CD4-positive, CD25-positive, alpha-beta regulatory T cell (primary cell): ENCODE measurements at regions not wholly inside any gene's neighbourhood (a gene's known extent, or its start where the extent isn't known, plus 50 kb on each side); places are given as distances from the start of the nearest gene placed in this dataset.

Experiments used
- ATAC-seq, 2 donors: fragments of 150-1000 bp; cut with Tn5 transposase; one replicate each; pipeline ENCODE4 v1.10.0; 2021; ENCODE audit warnings: low read depth in 2 of 2, moderate number of reproducible peaks in 2 of 2, moderate library complexity in 1 of 2
- DNase-seq, 3 donors: peaks; one replicate each; pipeline versions ENCODE4 v3.0.0 to v3.0.0-alpha.2; 2012 to 2022; ENCODE audit warnings: mixed read lengths in 1 of 3
- H3K27ac ChIP-seq: one replicate; pipeline ENCODE4 v1.7.0; 2013; ENCODE audit warnings: mild to moderate bottlenecking, low read length; ENCODE audit not compliant: insufficient read depth, poor library complexity, severe bottlenecking
- H3K27me3 ChIP-seq: one replicate; pipeline ENCODE4 v1.7.0; 2013; ENCODE audit warnings: low read length; ENCODE audit not compliant: control insufficient read depth, insufficient read depth
- H3K36me3 ChIP-seq: one replicate; pipeline ENCODE4 v1.7.0; 2013; ENCODE audit warnings: mild to moderate bottlenecking, low read length, moderate library complexity; ENCODE audit not compliant: control insufficient read depth, insufficient read depth
- H3K4me1 ChIP-seq: 2 replicates; pipeline ENCODE4 v1.7.0; 2013; ENCODE audit warnings: mild to moderate bottlenecking, low read length; ENCODE audit not compliant: insufficient read depth, control insufficient read depth, poor library complexity, severe bottlenecking
- H3K4me3 ChIP-seq: one replicate; pipeline ENCODE4 v1.7.0; 2013; ENCODE audit warnings: low read depth, mild to moderate bottlenecking, low read length, moderate library complexity
- H3K9me3 ChIP-seq, 2 experiments: 1 replicate in 1 of 2; 2 replicates in 1 of 2; pipeline ENCODE4 v1.7.0; 2013; ENCODE audit warnings: low read length in 2 of 2, mild to moderate bottlenecking in 1 of 2, moderate library complexity in 1 of 2; ENCODE audit not compliant: control insufficient read depth in 2 of 2
- H3K27ac Mint-ChIP-seq, 3 donors: one replicate each; pipeline ENCODE4 v1.8.0; 2020 to 2022; ENCODE audit warnings: mild to moderate bottlenecking in 3 of 3, mixed read lengths in 3 of 3, moderate library complexity in 2 of 3
- H3K27me3 Mint-ChIP-seq: one replicate; pipeline ENCODE4 v1.8.0; 2022; ENCODE audit warnings: mild to moderate bottlenecking, mixed read lengths
- H3K36me3 Mint-ChIP-seq: one replicate; pipeline ENCODE4 v1.8.0; 2020; ENCODE audit warnings: mixed read lengths
- H3K4me1 Mint-ChIP-seq, 4 donors: one replicate each; pipeline ENCODE4 v1.8.0; 2020 to 2022; ENCODE audit warnings: mixed read lengths in 4 of 4, mild to moderate bottlenecking in 1 of 4
- H3K4me3 Mint-ChIP-seq, 4 donors: one replicate each; pipeline ENCODE4 v1.8.0; 2020 to 2022; ENCODE audit warnings: mild to moderate bottlenecking in 4 of 4, mixed read lengths in 4 of 4, moderate library complexity in 3 of 4
- H3K9me3 Mint-ChIP-seq, 7 donors: one replicate each; pipeline ENCODE4 v1.8.0; 2020 to 2022; ENCODE audit warnings: mixed read lengths in 7 of 7, mild to moderate bottlenecking in 3 of 7, moderate library complexity in 2 of 7

DNA sequence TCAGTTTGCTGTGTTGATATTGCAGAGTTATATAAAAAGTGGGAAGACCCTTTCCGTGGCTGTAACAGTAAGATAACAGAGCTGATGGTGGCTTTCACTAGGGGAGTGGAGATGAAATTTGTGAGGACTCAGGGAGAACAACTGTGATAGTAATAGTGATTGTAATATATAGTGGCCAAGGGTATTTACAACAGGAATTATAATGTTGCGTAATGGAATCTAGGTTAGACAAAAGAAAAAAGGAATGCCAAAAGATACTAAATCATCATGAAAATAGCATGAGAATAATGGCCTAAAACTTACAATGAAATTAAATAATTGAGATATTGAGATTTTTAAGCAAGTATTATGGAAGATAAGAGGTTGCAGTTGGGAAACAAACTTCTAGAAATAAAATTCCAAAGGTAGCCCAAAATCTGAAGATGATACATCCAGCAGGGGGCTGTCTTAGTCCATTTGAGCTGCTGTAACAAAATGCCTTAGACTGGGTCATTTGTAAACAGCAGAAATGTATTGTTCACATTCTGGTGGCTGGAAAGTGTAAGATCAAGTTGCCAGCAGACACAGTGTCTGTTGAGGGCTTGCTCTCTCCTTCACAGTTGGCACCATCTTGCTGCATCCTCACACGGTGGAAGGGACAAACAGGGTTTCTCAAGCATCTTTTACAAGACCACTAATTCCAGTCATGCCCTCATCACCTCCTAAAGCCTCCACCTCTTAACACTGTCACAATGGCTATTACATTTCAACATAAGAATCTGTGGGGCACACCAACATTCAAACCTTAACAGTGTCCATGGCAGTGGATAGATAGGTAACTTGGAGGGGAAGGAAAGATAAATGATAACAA is 711.2 kb downstream of the MRPL39 start:
- Histone ChIP-seq H3K4me1 (no peaks in the 10 kb centered on the region), H3K36me3 (no peaks in the 10 kb centered on the region), H3K4me3 (no peak overlapping the region), H3K9me3 (no peaks in the 10 kb centered on the region), H3K27me3 (no peaks in the 10 kb centered on the region), H3K27ac (no peak overlapping the region)
- no peaks in the 10 kb centered on the region for H3K36me3 Mint-ChIP-seq
- H3K4me3 Mint-ChIP-seq, result no peak overlapping the region
- no peaks in the 10 kb centered on the region for H3K27me3 Mint-ChIP-seq
- DNase-seq (no peak), ATAC-seq (no peak)
- peaks cover 0 to 3% (median 0%) of the 10 kb centered on the region in 7 donors for H3K9me3 Mint-ChIP-seq
- no peak overlapping the region for H3K27ac Mint-ChIP-seq
- H3K4me1 Mint-ChIP-seq, result no peaks in the 10 kb centered on the region

DNA sequence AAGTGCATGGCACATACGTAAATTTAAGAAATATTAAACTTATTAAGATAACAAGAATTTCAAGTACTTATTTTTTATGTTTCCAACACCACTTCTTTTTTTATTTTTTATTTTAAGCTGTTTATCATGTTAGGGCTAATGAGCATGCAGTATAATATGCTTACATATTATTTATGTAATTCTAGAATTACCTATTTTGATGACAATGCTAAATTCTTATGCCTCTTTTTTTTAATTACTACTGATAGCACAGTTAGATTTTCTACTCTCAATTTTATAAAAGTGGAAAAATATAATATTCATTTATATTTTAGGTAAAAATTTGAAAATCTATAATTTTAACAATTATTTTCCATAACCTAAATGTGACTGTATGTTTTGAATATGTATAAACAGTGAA is 713.0 kb downstream of the MRPL39 start:
- Histone ChIP-seq H3K4me1 (no peaks in the 10 kb centered on the region), H3K9me3 (no peaks in the 10 kb centered on the region), H3K27ac (no peak overlapping the region), H3K36me3 (no peaks in the 10 kb centered on the region), H3K4me3 (no peak overlapping the region), H3K27me3 (no peaks in the 10 kb centered on the region)
- DNase-seq, result no peak
- no peak overlapping the region for H3K4me3 Mint-ChIP-seq
- H3K9me3 Mint-ChIP-seq, result peaks cover 0 to 3% (median 0%) of the 10 kb centered on the region in 7 donors
- no peak overlapping the region for H3K27ac Mint-ChIP-seq
- ATAC-seq, result no peak
- H3K36me3 Mint-ChIP-seq, result no peaks in the 10 kb centered on the region
- H3K27me3 Mint-ChIP-seq, result no peaks in the 10 kb centered on the region
- H3K4me1 Mint-ChIP-seq, result no peaks in the 10 kb centered on the region

DNA sequence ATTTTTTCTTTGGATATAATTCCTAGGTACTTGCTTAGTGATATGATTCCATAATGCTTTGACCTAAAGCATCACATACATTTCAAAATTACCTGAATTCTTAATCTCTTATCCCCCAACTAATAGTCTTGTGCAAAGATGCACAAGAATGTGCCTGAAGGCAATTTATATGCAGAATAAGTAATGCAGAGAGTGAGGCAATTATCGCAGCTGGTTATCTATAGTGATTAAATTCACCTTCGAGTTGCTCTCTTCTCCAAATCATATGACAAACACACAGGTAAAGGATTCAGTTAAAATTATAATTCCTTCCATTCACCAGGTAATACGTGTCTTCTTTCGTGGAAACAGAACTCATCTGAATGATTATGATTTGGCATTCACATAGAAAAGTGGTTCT is 717.3 kb downstream of the MRPL39 start:
- H3K4me3 ChIP-seq, result no peak overlapping the region
- H3K4me1 ChIP-seq, result no peaks in the 10 kb centered on the region
- H3K9me3 ChIP-seq, result no peaks in the 10 kb centered on the region
- H3K4me3 Mint-ChIP-seq, result no peak overlapping the region
- no peak overlapping the region for H3K27ac Mint-ChIP-seq
- H3K4me1 Mint-ChIP-seq, result no peaks in the 10 kb centered on the region
- no peak for DNase-seq
- H3K9me3 Mint-ChIP-seq, result peaks cover 0 to 3% (median 0%) of the 10 kb centered on the region in 7 donors
- H3K36me3 Mint-ChIP-seq, result no peaks in the 10 kb centered on the region
- no peaks in the 10 kb centered on the region for H3K27me3 ChIP-seq
- H3K36me3 ChIP-seq, result no peaks in the 10 kb centered on the region
- no peaks in the 10 kb centered on the region for H3K27me3 Mint-ChIP-seq
- ATAC-seq, result no peak
- no peak overlapping the region for H3K27ac ChIP-seq

DNA sequence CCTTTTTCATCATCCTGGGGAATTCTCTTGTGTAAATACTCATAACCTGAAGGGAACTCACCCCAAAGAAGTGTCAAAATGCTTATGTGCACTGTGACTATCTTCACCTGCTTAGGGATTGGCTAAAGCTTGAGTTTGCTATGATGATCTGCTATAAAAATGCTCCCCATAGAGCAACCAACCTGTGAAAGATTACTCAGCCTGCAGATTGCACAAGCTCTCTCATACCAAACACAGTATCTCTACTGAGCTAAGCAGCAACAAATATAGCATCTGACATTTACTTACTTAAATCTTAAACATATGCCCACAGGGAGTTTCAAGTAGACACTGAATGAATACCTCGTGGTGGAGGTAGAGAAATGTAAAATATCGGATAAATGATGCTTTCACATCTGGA is 725.8 kb downstream of the MRPL39 start:
- Mint-ChIP-seq H3K27ac (no peak overlapping the region), H3K4me1 (no peaks in the 10 kb centered on the region), H3K4me3 (no peak overlapping the region), H3K36me3 (no peaks in the 10 kb centered on the region), H3K27me3 (no peaks in the 10 kb centered on the region), H3K9me3 (peaks cover 0 to 11% (median 2%) of the 10 kb centered on the region in 7 donors)
- Histone ChIP-seq H3K9me3 (no peaks in the 10 kb centered on the region), H3K27ac (no peak overlapping the region), H3K36me3 (no peaks in the 10 kb centered on the region), H3K4me3 (no peak overlapping the region), H3K27me3 (no peaks in the 10 kb centered on the region), H3K4me1 (no peaks in the 10 kb centered on the region)
- no peak for DNase-seq
- ATAC-seq, result no peak

DNA sequence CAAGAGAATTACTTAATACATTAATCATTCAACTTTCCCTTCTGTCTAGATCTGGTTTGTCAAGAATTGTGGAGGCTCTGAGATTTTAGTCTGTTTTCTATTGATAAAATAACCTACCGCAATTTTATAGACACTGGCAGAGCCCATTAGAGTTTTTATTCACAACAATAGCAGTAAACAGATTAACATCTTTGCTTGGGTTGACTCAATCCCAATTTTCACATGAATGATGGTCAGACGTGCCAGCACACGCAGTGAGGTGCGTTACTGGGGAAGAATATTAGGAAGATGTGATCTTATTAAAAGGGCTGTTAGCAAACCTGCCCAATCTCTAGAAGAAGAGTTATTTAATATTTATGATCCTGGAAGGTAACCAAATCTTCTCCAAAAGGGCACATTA is 736.6 kb downstream of the MRPL39 start:
- peaks cover 0 to 8% of the 10 kb centered on the region in 2 experiments for H3K9me3 ChIP-seq
- H3K27ac Mint-ChIP-seq, result no peak overlapping the region
- no peaks in the 10 kb centered on the region for H3K36me3 Mint-ChIP-seq
- H3K9me3 Mint-ChIP-seq, result peaks cover 0 to 20% (median 2%) of the 10 kb centered on the region in 7 donors
- no peaks in the 10 kb centered on the region for H3K27me3 Mint-ChIP-seq
- no peak overlapping the region for H3K4me3 Mint-ChIP-seq
- H3K36me3 ChIP-seq, result no peaks in the 10 kb centered on the region
- no peak overlapping the region for H3K4me3 ChIP-seq
- H3K27me3 ChIP-seq, result no peaks in the 10 kb centered on the region
- DNase-seq, result no peak
- H3K4me1 Mint-ChIP-seq, result no peaks in the 10 kb centered on the region
- no peak for ATAC-seq
- H3K27ac ChIP-seq, result no peak overlapping the region
- H3K4me1 ChIP-seq, result no peaks in the 10 kb centered on the region

DNA sequence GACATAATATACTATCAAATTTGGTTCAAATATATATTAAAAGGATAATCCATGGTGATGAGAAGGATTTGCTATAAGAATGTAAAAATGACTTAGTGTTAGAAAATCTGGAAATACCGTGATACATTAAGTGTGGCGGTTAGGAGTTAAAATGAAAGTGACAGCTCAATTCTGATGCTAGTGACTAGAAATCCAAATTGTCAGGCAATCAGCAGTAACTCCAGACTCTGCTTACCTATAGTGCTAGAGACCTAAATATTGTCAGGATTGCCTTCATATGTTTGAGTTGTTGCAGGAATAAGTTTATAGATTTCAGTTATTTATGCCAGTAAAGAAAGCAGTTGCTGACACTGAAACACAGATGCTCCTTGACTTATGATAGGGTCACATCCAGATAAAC is 737.4 kb downstream of the MRPL39 start:
- no peak overlapping the region for H3K27ac Mint-ChIP-seq
- H3K4me3 ChIP-seq, result no peak overlapping the region
- ATAC-seq (no peak), DNase-seq (no peak)
- peaks cover 0 to 8% of the 10 kb centered on the region in 2 experiments for H3K9me3 ChIP-seq
- H3K27me3 Mint-ChIP-seq, result no peaks in the 10 kb centered on the region
- H3K4me1 ChIP-seq, result no peaks in the 10 kb centered on the region
- H3K36me3 Mint-ChIP-seq, result no peaks in the 10 kb centered on the region
- no peaks in the 10 kb centered on the region for H3K4me1 Mint-ChIP-seq
- H3K9me3 Mint-ChIP-seq, result peaks cover 0 to 20% (median 2%) of the 10 kb centered on the region in 7 donors
- no peaks in the 10 kb centered on the region for H3K27me3 ChIP-seq
- H3K4me3 Mint-ChIP-seq, result no peak overlapping the region
- H3K36me3 ChIP-seq, result no peaks in the 10 kb centered on the region
- no peak overlapping the region for H3K27ac ChIP-seq

DNA sequence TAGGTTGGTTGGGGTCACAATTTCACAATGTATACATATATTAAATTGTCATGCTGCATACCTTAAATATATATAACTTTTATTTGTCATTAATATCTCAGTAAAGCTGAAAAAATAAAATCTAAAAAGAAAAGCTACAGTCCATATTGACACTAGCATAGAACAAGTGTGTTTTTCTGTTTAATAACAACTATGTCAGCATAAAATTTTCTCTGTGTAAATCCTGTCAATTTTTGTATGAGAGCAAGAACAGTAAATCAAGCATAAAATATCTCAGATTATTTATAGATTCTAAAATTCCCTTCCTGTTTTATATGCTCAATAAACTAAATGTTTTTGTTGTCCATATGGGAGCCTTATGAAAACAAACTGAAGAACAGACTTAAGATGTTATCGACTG is 739.2 kb downstream of the MRPL39 start:
- DNase-seq, result no peak
- no peak overlapping the region for H3K4me3 Mint-ChIP-seq
- ATAC-seq, result no peak
- no peaks in the 10 kb centered on the region for H3K36me3 Mint-ChIP-seq
- H3K4me1 Mint-ChIP-seq, result no peaks in the 10 kb centered on the region
- H3K27ac ChIP-seq, result no peak overlapping the region
- peaks cover 0 to 11% (median 2%) of the 10 kb centered on the region in 7 donors for H3K9me3 Mint-ChIP-seq
- H3K27ac Mint-ChIP-seq, result no peak overlapping the region
- peaks cover 0 to 5% of the 10 kb centered on the region in 2 experiments for H3K9me3 ChIP-seq
- no peaks in the 10 kb centered on the region for H3K4me1 ChIP-seq
- no peaks in the 10 kb centered on the region for H3K27me3 Mint-ChIP-seq
- no peaks in the 10 kb centered on the region for H3K27me3 ChIP-seq
- H3K4me3 ChIP-seq, result no peak overlapping the region
- no peaks in the 10 kb centered on the region for H3K36me3 ChIP-seq

DNA sequence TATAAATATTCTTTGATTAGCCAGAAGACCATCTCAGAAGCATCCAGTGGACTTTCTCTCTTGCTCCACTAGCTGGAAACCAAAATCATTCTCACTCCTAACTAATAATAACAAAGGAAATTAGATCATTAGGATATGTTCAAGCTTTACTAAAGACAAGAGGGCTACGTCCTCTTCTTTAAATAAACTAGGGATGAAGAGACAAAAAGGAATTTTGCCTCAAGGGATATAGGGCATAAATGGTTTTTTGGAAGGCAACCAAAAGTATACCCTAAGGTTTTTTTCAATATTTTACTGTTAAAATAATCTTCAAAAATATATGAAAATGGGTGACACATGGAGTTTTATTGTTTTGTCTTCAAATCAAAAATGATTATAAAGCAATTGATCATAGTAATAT is 745.8 kb downstream of the MRPL39 start:
- no peak overlapping the region for H3K27ac Mint-ChIP-seq
- H3K9me3 Mint-ChIP-seq, result peaks cover 0 to 11% (median 0%) of the 10 kb centered on the region in 7 donors
- no peak overlapping the region for H3K4me3 Mint-ChIP-seq
- no peak for ATAC-seq
- Histone ChIP-seq H3K4me3 (no peak overlapping the region), H3K36me3 (no peaks in the 10 kb centered on the region), H3K27me3 (no peaks in the 10 kb centered on the region), H3K9me3 (no peaks in the 10 kb centered on the region), H3K27ac (no peak overlapping the region), H3K4me1 (no peaks in the 10 kb centered on the region)
- no peaks in the 10 kb centered on the region for H3K36me3 Mint-ChIP-seq
- no peaks in the 10 kb centered on the region for H3K27me3 Mint-ChIP-seq
- no peak for DNase-seq
- H3K4me1 Mint-ChIP-seq, result no peaks in the 10 kb centered on the region
